ENCODE measurements at regions not wholly inside any gene's neighbourhood (a gene's known extent, or its start where the extent isn't known, plus 50 kb on each side); places are given as distances from the start of the nearest gene placed in this dataset.
"Not testable (repeated sequence)": the region's sequence is repeated elsewhere in the genome, so short reads cannot be mapped to it uniquely, and the experiment has no call there.

GRCh38 chr7:81333004-81333403, 414.2 kb upstream of the SEMA3C start:
- DNase-seq, result no peak

DNA sequence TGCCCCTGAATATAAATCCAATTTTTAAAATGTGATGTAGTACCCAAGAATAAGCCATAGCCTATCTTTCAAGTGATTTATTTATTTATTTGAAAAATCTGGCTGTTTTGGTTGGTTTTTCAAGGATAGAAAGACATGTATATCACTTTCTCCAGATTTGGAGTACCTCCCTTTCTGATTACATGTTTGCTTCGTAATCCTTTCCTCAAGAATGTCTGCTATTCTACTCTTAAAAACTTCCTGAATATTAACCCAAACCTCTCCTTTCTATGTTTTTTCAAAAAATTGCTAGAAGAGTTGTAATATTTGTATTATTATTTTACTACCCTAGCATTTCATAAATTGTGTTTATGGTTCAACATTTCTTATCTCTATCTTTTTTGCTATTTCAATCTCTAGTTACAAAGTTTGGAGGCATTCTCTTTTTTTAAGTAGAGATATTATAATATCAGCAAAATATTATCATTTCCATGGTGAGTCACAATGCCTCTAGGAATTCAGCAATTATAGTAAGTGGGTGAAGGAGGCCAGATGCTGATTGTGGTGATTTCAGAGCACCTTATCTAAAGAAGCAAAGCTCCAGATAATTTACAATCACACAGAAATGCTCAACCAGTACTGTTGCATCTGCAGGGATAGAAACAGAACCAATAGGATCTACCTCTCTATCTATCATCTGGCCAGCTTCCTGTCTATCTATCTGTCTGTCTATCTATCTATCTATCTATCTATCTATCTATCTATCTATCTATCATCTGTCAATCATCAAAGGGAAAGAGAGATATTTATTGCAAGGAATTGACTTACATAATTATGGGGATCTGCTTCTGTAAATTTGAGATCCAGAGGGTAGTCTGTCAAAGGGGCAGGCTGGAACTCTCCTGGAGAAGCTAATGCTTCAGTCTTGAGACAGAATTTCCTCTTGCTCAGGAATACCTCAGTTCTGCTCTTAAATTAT, 412.5 kb upstream of the SEMA3C start:
- DNase-seq, result no peak

- DNase-seq, result no peak
Measured at GRCh38 chr7:81330108-81330507, 411.3 kb upstream of the SEMA3C start.

- DNase-seq, result no peak
Measured at GRCh38 chr7:81327468-81328266, 408.8 kb upstream of the SEMA3C start.

GRCh38 chr7:81321949-81322348, 403.1 kb upstream of the SEMA3C start:
- no peak for DNase-seq

- no peak for DNase-seq
Measured at GRCh38 chr7:81317741-81318140, 398.9 kb upstream of the SEMA3C start.

GRCh38 chr7:81308643-81309322, 389.9 kb upstream of the SEMA3C start:
- no peak for DNase-seq

DNA sequence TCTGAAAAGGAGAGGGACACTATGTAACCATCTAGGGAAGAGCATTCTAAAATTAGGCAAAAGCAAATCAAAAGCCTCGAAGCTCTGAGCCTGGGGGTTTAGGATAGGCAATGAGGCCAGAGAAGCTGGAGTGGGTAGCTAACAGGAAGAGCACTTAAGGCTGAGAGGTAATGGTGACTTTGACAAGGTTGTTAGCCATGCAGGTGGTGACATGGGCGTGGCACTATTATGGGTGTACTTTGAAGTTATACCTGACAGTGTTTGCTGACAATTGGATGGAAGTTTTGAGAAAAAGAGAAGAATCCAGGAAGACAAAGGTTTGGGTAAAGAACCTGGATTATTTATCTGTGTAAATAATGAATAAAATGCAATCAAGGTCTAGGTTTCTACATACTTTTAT, 383.0 kb upstream of the SEMA3C start:
- DNase-seq, result no peak

DNA sequence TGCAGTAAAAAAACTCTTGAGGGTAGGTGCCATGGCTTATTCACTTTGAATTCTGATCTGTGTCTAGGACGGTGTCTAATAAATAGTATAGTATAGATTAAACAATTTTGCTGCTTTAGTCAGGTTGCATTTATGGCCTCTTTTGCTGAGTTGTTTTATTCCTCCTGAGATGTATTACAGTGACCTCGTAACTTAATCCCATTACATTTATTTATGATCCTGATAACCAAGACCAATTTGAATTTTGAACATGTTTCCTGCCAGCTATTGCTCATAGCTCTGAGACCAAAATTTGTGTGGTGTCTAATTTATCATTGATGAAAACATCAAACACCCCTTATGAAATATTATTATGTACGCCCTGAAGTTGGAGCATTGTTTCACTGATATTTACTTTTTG, 381.9 kb upstream of the SEMA3C start:
- no peak for DNase-seq

DNA sequence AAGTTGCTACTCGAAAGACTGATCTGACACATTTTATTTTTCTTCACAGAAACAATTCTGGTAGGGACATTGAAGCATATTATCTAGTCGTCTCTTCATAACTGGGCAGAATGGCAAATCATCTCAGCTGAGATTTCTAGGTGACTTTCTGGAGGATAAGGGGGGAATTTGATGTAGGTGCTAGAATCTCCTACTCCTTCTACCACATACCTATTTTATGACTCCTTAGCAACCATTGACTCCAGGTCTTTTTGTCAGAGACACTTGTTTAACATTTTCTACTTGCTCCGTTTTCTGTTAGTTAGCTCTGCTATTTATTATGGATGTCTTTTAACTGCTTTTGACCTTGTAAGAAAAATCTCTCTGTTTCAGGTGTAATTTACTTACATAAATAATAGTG, 380.9 kb upstream of the SEMA3C start:
- no peak for DNase-seq

DNA sequence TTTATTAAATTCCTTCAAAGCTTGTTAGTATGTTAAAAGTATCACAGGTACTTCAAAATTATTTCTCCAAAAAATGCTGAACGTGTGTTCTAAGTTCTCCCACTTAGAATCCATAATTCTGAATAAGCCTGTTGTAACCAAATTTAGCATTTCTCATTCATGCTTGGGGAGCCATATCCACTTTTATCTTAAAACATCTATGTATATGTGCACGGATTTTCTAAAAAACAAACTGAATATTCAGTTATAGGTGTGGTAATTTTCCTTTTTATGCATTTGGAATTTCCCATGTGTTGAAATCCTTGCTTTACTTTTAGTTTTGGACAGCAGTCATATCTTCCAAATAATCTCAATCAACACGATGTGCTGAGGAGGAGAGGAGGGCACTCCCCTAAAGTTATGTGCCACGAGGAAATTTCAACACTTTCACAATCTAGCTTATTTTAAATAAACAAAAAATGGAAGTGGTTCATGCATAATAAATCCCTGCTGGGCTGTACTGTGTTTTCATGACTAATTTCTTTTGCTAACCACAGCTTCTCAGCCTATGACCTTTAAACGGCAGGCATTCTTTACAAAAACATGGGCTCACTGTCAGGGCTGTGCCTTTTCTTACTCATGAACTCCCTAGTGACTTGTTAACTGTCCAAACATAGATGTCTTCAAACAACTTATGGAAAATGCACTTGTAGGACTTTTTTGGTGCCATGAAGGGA, 380.3 kb upstream of the SEMA3C start:
- DNase-seq, result no peak

DNA sequence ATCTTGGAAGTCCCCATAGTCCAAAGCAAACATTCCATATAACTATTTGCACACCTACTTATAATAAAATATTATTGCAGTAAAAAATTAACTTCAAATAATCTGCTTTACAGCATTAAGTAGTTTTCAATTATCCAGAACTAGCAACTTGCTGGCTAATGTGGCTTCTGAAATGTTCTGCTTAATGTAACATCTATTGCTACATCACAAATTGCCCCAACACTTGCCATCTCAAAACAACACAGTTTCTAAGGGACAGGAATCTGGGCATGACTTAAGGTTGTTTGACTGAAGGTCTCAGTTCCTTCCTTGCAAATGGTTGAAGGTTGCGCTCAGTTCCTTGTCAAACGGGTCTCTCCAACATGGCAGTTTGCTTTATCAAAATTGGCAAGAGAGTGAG, 378.5 kb upstream of the SEMA3C start:
- no peak for DNase-seq

- no peak for DNase-seq
Measured at GRCh38 chr7:81296726-81297125, 377.9 kb upstream of the SEMA3C start.

GRCh38 chr7:81294897-81295515, 376.2 kb upstream of the SEMA3C start:
- DNase-seq, result no peak

DNA sequence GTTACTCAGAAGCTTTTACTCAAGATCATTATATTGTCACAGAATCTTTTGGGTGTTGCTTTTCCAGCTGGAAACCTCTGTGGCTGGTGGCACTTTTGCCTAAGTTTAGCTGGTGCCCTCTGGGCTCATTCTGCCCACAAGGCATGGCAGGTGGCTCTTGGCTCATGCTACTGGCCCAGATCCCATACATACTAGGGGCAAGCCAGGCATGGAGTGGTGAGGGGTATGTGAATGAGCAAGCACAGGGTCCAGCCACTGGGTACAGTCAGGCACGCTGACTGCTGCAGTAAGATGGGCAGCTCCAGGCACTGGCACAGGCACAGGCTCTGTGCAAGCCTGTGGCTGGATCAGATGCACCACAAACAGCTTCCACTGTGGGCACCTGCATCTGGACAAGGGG, 375.0 kb upstream of the SEMA3C start:
- DNase-seq, result no peak

GRCh38 chr7:81286754-81287153, 367.9 kb upstream of the SEMA3C start:
- DNase-seq, result not testable (repeated sequence)

DNA sequence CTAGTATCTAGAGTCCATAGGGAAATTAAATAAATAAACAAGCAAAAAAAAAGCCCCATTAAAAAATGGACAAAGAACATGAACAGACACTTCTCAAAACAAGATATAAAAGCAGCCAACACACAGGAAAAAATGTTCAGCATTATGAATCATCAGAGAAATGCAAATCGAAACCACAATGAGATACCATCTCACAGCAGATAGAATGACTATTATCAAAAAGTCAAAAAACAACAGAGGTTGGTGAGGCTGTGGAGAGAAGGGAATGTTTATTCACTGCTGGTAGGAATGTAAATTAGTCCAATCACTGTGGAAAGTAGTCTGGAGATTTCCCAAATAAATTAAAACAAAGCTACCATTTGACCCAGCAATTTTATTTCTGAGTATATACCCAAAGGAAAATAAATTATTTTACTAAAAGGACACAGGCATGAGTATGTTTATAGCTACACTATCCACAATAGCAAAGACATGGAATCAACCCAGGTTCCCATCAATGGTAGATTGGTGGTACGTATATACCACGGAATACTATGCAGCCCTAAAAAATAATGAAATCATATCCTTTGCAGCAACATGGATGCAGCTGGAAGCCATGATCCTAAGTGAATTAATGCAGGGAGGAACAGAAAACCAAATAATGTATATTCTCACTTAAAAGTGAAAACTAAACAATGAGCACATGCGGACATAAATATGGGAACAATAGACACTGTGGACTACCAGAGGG, 366.5 kb upstream of the SEMA3C start:
- DNase-seq, result no peak

DNA sequence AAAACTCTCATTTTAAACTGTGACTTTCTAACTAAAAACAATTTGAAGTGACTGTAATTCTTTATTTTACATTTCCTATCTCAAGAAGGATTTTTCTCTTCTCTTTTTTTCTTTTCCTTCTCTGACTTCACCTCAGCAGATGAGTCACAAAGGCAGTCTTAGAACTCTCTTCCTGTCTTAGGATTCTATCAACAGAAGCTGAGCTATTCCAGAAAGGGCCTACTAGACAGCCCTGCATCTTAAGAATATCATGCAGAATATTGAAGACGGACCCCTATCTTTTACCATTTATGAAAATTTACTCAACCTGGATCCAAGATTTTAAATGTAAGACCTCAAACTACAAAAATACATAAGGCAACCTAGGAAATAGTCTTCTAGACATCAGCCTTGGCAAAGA, 365.7 kb upstream of the SEMA3C start:
- DNase-seq, result no peak

DNA sequence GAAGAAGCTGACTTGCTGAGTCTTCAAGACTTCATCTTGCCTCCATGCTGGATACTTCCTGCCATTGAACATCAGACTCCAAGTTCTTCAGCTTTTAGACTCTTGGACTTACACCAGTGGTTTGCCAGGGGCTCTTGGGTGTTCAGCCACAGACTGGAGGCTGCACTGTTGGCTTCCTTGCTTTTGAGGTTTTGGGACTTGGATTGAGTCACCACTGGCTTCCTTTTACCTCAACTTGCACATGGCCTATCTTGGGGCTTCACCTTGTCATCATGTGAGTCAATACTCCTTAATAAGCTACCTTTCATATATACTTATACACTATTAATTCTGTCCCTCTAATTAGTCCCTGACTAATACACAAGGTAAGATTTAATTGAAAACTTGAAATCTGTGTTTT, 361.7 kb upstream of the SEMA3C start:
- no peak for DNase-seq

GRCh38 chr7:81277691-81278090, 358.8 kb upstream of the SEMA3C start:
- DNase-seq, result no peak

DNA sequence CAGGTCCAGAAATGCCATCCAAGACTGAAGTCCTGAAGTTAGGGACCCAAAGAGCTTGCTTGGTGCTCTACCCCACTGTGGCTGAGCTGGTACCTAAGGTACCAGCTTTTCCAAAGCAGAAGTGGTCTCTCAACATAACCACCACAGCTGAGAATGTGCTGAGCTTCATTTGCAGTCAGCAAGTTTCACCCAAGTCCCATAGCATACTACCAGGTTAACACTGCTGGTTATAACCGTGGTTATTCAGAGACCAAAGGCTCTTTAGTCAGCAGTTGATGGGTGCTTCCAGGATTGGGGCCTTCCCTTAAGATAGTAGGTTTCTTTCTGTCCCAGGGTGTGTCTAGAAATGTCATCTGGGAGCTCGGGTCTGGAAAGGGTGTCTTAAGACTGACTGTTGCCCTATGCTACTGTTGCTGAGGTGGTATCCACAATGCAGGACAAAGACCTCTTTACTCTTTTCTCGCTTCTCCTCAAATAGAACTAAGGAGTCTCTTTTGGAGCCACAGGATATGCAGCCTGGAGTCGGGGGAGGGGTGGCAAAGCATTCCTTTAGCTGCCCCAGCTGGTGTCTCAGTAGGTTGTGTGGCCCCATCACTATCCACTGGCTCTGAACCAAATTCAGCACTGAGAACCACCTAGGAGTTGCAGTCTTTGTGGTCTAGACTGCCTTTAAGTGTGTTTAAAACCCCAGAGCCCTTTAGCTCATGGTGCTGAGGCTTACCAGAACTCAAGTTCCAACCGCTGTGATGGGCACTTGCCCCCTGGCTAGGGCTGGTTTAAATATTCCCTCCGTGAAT, 354.9 kb upstream of the SEMA3C start:
- no peak for DNase-seq
